Activated B cell treated with CpG ODN at 0.5 μM for 24 hours (primary cell): ENCODE measurements at regions not wholly inside any gene's neighbourhood (a gene's known extent, or its start where the extent isn't known, plus 50 kb on each side); places are given as distances from the start of the nearest gene placed in this dataset.

ENCODE experiments used
- ATAC-seq: fragments of 200-7000 bp; cut with Tn5 transposase; one replicate; pipeline ENCODE4 v1.10.0; 2021; ENCODE audit warnings: low read depth, mild to moderate bottlenecking, moderate library complexity
- CTCF ChIA-PET: fragments of 350-600 bp; sonication (Branson Sonifier 250); formaldehyde crosslinking; loops from one replicate; lab custom pipeline; 2021; ENCODE audit warnings: antibody characterized with exemption; lab: Charles Lee
- POLR2A ChIA-PET: fragments of 350-600 bp; sonication (Branson Sonifier 250); formaldehyde crosslinking; loops from one replicate; lab custom pipeline; 2021; ENCODE audit warnings: antibody characterized with exemption; lab: Charles Lee
- DNase-seq: peaks from one replicate; pipeline ENCODE4 v3.0.0; 2022
- H3K27ac Mint-ChIP-seq: one replicate; pipeline ENCODE4 v1.8.0; 2020; ENCODE audit warnings: mixed read lengths
- H3K27me3 Mint-ChIP-seq: one replicate; pipeline ENCODE4 v1.8.0; 2021; ENCODE audit warnings: mixed read lengths
- H3K36me3 Mint-ChIP-seq: one replicate; pipeline ENCODE4 v1.8.0; 2021; ENCODE audit warnings: low read depth, mixed read lengths
- H3K4me1 Mint-ChIP-seq: one replicate; pipeline ENCODE4 v1.8.0; 2021; ENCODE audit warnings: mixed read lengths
- H3K4me3 Mint-ChIP-seq: one replicate; pipeline ENCODE4 v1.8.0; 2020; ENCODE audit warnings: mild to moderate bottlenecking, mixed read lengths
- H3K9me3 Mint-ChIP-seq: one replicate; pipeline ENCODE4 v1.8.0; 2020; ENCODE audit warnings: mixed read lengths
- CTCF ChIP-seq: fragments of 200-600 bp; IDR thresholded peaks from one replicate; pipeline ENCODE4 v1.8.0; 2022; ENCODE audit warnings: antibody characterized with exemption, mild to moderate bottlenecking
- intact Hi-C: fragments of 100-400 bp; cut with micrococcal nuclease; formaldehyde crosslinking; loops from one replicate; pipeline ENCODE4 v1.15.1; 2024

- no peak for DNase-seq
- no peaks in the 10 kb centered on the region for H3K36me3 Mint-ChIP-seq
- no peaks in the 10 kb centered on the region for H3K4me1 Mint-ChIP-seq
- ChIA-PET POLR2A (no interaction called here), CTCF (no interaction called here)
- peaks cover 2% of the 10 kb centered on the region for H3K9me3 Mint-ChIP-seq
- TF ChIP-seq CTCF: no peak
- no peaks in the 10 kb centered on the region for H3K27me3 Mint-ChIP-seq
- intact Hi-C loops: no loop called here
- H3K4me3 Mint-ChIP-seq: no peak overlapping the region
- H3K27ac Mint-ChIP-seq: no peak overlapping the region
- ATAC-seq: no peak
These were observed 283.1 kb upstream of the CHAC2 start for GRCh38 chr2:53484531-53484930.

DNA sequence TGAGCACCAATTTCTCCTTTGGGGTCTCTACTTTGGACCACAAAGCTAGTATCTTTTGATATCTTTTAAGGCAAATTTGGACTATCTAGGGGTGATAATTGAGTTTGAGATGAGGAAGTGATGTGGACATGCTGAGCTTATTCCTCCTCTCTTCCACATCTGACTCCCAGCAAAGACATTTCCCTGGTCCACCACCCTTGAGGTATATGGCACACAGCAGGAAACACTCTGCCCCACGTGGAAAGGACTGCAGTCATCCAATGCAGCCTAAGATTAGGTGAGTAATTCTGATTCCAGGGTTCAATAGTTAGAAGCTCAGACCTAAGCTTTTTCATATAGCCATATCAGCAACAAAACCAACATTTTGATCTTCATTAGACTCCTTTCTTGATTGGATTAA lies 290.1 kb upstream of the CHAC2 start:
- peaks cover 1% of the 10 kb centered on the region for H3K27me3 Mint-ChIP-seq
- DNase-seq: no peak
- intact Hi-C loops: no loop called here
- ChIA-PET POLR2A (no interaction called here), CTCF (no interaction called here)
- H3K27ac Mint-ChIP-seq: no peak overlapping the region
- TF ChIP-seq CTCF: no peak
- ATAC-seq: no peak
- H3K4me1 Mint-ChIP-seq: no peaks in the 10 kb centered on the region
- no peak overlapping the region for H3K4me3 Mint-ChIP-seq
- H3K9me3 Mint-ChIP-seq: peaks cover 2% of the 10 kb centered on the region
- no peaks in the 10 kb centered on the region for H3K36me3 Mint-ChIP-seq

GRCh38 chr2:53476834-53477233 lies 290.8 kb upstream of the CHAC2 start:
- no peaks in the 10 kb centered on the region for H3K9me3 Mint-ChIP-seq
- ChIA-PET CTCF (no interaction called here), POLR2A (no interaction called here)
- H3K27ac Mint-ChIP-seq: no peak overlapping the region
- peaks cover 1% of the 10 kb centered on the region for H3K27me3 Mint-ChIP-seq
- no peaks in the 10 kb centered on the region for H3K36me3 Mint-ChIP-seq
- no peak overlapping the region for H3K4me3 Mint-ChIP-seq
- no peak for DNase-seq
- ATAC-seq: no peak
- no peak for TF ChIP-seq CTCF
- intact Hi-C loops: no loop called here
- H3K4me1 Mint-ChIP-seq: no peaks in the 10 kb centered on the region

GRCh38 chr2:53475766-53476165 lies 291.8 kb upstream of the CHAC2 start:
- no peak for ATAC-seq
- Mint-ChIP-seq H3K27ac (no peak overlapping the region), H3K36me3 (no peaks in the 10 kb centered on the region), H3K4me3 (no peak overlapping the region), H3K27me3 (peaks cover 1% of the 10 kb centered on the region), H3K4me1 (no peaks in the 10 kb centered on the region), H3K9me3 (no peaks in the 10 kb centered on the region)
- intact Hi-C loops: no loop called here
- TF ChIP-seq CTCF: no peak
- DNase-seq: no peak
- CTCF ChIA-PET: no interaction called here
- POLR2A ChIA-PET: no interaction called here

DNA sequence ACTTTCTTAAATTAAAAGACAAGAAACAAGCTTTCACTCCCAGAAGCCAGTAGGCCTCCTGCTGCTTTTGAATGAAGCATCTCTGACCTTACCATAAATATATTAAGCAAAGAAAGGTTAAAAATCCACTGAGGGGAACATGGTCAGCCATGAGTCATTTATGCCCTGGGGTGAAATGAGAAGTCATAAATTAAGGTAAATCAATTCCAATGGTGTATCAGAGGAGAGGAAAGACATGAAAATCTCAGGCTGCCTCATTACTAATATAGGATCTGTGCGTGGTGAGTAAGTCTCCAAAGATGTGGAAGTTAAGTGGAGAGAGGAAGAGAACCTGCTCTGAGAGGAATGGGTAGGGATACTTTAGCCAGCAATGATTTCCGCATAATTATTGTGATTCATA lies 292.3 kb upstream of the CHAC2 start:
- Mint-ChIP-seq H3K4me1 (no peaks in the 10 kb centered on the region), H3K36me3 (no peaks in the 10 kb centered on the region), H3K27me3 (peaks cover 1% of the 10 kb centered on the region), H3K4me3 (no peak overlapping the region), H3K27ac (no peak overlapping the region), H3K9me3 (no peaks in the 10 kb centered on the region)
- intact Hi-C loops: no loop called here
- DNase-seq (no peak), ATAC-seq (no peak)
- ChIA-PET POLR2A (no interaction called here), CTCF (no interaction called here)
- no peak for TF ChIP-seq CTCF
